H7 (cell line): ENCODE measurements at regions not wholly inside any gene's neighbourhood (a gene's known extent, or its start where the extent isn't known, plus 50 kb on each side); places are given as distances from the start of the nearest gene placed in this dataset.

ENCODE experiments used
- DNase-seq: peaks from one replicate; pipeline ENCODE4 v3.0.0; 2012
- H3K27me3 ChIP-seq: 2 replicates; pipeline ENCODE4 v1.6.0; 2011; ENCODE audit warnings: mild to moderate bottlenecking, low read length; ENCODE audit not compliant: control insufficient read depth, insufficient read depth
- H3K36me3 ChIP-seq: replicated peaks from 2 replicates; pipeline ENCODE4 v1.5.1; 2011; ENCODE audit warnings: low read length; ENCODE audit not compliant: control insufficient read depth, insufficient read depth
- H3K4me3 ChIP-seq: 2 replicates; pipeline ENCODE4 v1.5.1; 2011; ENCODE audit warnings: low read depth, mild to moderate bottlenecking, control low read depth, low read length, moderate library complexity; ENCODE audit not compliant: insufficient read depth

DNA sequence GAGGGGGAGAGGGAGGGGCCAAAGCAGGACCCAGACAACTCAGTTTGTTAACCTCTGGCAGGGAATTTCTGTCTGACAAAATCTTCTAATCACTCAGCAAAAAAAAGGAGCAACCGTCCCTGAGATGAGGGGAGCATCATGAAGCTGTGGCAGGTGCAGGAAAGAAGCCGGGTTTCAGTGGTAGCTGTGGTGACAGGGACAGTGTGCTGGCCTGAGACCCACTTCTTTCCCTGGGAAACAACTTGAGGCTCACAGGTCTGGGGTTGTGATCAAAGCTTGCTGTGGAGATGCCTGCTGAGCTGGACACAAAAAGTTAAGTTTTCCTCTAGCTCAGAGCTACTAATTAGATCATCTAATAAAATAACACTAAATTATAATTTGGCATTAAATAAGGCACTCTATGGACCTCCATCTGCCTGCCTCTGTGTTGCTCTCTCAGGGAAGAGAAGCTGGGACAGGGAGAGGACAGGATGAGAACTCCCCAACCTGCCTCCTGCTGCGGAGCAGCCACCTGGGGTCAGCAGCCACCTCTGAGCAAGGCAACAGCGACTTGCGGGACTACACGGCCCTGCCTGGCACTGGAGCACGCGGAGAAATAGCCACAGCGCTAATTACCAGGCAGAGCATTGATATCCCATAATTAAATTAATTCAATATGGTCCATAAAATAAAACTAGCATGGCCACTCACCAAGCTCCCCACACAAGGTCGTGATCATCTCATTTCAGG, 104.6 kb upstream of the TEX51 start:
- Histone ChIP-seq H3K36me3 (no peaks in the 10 kb centered on the region), H3K27me3 (no peaks in the 10 kb centered on the region; the same call in none of the 2 replicates), H3K4me3 (no peak overlapping the region)
- peak; percentile 68 for DNase-seq

DNA sequence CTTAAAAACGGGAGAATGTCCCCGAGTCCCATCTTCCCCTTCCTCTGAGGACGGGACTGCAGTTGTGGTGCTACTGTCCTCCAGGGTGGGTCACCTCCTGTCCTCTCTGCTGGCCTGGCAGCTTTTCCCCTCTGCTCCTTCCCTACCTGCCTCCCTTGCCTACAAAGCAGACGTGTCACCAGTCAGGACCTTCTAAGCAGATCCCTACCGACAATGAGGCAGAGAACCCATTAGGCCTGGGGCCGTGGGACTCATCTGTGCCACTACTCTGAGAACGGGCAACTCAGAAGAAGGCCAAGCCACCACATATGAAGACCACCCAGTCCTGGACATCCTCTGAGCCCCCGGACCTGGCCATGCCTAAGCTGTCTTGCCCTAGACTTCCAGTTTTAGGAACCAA, 103.0 kb upstream of the TEX51 start:
- no peak for DNase-seq
- H3K4me3 ChIP-seq: no peak overlapping the region
- no peaks in the 10 kb centered on the region for H3K36me3 ChIP-seq
- no peaks in the 10 kb centered on the region; the same call in none of the 2 replicates for H3K27me3 ChIP-seq

DNA sequence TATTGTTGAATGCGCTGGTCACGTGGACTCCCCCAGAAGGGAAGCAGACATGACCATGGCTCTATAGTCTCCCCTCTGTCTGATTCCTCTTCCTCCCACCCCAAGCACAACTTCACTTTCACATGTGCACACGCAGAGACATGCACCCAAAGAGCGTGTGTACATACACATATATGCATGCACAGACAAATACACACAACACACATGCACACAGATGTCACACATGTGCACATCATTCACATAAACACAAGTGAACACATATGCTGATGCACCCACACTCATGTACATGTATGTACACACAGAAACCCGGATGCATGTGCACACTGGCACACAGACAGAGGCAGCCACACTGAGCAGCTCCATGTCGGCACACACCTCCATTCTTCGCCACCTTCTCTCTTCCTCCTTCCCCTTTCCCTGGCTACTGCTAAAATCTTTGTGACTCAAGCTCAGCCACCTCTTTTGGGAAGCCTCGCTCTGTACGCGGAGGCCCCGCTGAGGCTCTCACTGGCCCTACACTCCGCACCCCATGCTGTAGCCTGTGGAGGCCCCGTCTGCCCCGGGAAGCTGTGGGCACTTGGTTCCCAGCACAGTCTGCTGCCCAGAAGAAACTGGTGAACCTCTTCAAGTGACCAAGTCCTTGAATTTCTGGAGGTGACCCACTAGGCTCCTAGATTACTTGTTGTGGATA, 101.6 kb upstream of the TEX51 start:
- H3K4me3 ChIP-seq: no peak overlapping the region
- no peak for DNase-seq
- H3K27me3 ChIP-seq: no peaks in the 10 kb centered on the region; the same call in none of the 2 replicates
- no peaks in the 10 kb centered on the region for H3K36me3 ChIP-seq

DNA sequence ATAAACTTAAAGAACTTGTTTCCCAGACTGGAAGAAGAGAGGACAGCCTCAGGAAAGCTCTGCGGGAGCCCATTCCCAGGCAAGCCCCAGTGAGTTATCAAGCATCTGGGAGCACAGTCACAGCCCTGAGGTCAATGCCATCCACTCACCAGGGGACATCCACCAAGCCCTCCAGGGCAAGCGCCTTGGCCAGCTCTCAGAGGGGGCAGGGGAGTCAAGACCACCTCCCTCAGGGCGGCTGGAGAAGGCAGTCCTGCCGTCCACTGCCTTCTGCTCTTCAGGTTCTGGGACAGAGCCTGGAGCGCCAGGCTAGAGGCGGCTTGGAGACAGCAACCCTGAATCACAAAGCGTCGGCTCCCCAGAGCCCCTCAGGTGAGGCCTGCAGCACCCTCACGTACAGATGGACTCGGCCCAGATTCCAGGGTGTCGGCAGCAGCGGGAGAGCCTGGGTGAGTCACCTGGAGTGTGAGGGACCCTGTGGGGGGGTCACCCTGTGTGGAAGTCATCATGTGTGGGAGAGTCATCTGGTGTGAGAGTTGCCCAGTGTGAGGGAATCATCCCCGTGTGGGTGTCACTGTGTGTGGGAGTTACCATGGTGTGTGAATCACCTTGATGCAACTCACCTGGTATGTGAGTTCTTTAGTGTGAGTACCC, 100.9 kb upstream of the TEX51 start:
- peak; percentile 16 for DNase-seq
- H3K36me3 ChIP-seq: no peaks in the 10 kb centered on the region
- no peak overlapping the region for H3K4me3 ChIP-seq
- H3K27me3 ChIP-seq: no peaks in the 10 kb centered on the region; the same call in 1 of the 2 replicates

DNA sequence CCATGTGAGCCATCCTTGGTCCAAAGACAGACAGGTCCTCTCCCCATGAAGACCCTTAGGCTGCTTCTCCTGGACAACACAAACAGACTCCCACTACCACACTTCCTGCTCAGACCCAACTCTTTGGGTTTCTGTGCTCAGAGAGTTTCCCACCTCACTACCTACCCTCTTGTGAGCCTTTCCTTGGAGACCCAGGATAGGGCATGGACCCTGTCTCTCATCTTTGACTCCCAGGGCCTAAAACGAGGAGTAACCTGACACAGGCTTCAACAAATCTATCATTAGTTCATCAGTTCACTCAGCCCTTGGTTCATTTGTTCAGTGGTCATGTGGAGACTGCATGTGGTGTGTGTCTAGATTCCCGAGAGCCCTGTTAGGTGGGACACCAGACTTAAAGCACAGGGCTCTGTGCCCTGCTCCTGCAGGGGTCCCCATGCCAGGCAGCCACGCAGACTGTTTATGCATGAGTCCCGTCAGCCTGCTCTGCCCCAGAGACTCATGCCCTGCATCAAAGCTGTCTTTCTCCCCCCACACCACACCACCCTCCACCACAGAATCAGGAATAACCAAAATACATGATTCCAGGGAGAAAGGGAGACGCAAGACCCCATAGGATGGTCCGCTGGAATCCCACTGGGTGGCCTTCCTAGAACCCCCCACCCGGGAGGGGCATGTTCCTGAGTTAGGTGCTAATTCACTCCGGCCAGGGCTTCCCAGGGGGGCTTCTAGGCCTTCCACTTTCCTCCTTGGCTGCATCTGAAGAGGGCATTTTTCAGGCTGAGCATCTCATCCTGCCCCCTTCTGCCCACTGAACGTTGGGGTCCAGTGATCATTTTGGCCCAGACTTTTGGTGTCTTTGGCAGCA, 100.2 kb upstream of the TEX51 start:
- DNase-seq: no peak
- no peaks in the 10 kb centered on the region for H3K36me3 ChIP-seq

DNA sequence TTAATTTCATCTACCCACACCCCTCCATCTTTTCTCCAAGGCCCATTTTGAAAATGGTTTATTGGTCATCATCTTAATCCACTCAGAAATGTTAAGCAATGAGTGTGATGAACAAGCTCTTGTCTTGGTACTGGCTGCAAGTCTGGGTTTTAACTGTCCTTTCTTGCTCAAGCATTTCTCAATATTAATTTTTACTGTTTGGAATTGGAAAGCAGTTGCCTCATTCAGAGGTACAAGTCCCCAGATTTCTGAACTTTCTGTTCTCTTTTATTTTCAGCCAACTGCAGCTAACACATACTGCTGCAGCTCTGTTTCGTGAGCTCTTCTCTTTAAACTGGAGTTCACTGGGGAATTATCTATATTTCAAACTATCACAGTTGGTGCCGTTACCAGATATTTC, 99.4 kb upstream of the TEX51 start:
- Histone ChIP-seq H3K36me3 (no peaks in the 10 kb centered on the region), H3K4me3 (no peak overlapping the region), H3K27me3 (no peaks in the 10 kb centered on the region)
- DNase-seq: no peak

More for the DNA sequence above, 100.2 kb upstream of the TEX51 start:
- Histone ChIP-seq H3K27me3 (no peaks in the 10 kb centered on the region; the same call in 1 of the 2 replicates), H3K4me3 (no peak overlapping the region)

DNA sequence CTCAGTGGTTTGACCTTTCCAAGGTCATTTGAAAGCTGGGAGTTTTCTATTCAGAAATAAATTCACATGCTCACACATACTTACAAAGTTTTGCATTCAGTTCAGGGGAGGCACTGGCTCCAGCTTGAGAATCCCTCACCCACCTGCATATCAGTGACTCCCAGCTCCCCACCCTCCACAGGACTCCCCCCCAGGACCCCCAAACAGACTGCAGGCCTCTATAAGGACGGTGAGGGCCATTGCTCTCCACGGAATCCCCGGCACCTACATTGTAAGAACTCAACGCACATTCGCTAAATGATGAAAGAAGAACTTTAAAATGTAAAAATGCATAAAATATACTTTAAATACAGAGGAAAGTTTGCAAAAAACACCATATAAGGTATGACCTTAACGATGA, 97.2 kb upstream of the TEX51 start:
- H3K27me3 ChIP-seq: no peaks in the 10 kb centered on the region
- H3K4me3 ChIP-seq: no peak overlapping the region
- DNase-seq: no peak
- no peaks in the 10 kb centered on the region for H3K36me3 ChIP-seq

DNA sequence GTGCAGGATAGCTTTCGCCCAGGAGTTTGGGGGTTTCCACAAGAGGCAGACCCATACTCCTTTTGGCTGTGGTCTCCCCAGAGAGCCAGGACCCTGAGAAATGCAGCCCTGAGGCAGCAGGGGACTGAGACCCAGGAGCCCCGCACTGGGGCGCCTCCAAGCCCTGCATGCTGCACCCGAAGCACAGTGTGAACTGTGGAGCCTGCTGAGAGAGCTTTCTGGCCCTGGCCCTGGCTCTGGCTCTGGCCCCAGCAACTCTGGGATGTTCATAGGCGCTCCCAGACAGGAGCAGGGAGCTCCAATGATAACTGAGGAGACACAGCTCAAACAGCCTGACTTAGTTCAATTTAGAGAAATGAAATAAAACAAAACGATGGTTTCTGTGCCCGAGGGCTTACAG, 96.4 kb upstream of the TEX51 start:
- Histone ChIP-seq H3K36me3 (no peaks in the 10 kb centered on the region), H3K27me3 (no peaks in the 10 kb centered on the region), H3K4me3 (no peak overlapping the region)
- DNase-seq: no peak

DNA sequence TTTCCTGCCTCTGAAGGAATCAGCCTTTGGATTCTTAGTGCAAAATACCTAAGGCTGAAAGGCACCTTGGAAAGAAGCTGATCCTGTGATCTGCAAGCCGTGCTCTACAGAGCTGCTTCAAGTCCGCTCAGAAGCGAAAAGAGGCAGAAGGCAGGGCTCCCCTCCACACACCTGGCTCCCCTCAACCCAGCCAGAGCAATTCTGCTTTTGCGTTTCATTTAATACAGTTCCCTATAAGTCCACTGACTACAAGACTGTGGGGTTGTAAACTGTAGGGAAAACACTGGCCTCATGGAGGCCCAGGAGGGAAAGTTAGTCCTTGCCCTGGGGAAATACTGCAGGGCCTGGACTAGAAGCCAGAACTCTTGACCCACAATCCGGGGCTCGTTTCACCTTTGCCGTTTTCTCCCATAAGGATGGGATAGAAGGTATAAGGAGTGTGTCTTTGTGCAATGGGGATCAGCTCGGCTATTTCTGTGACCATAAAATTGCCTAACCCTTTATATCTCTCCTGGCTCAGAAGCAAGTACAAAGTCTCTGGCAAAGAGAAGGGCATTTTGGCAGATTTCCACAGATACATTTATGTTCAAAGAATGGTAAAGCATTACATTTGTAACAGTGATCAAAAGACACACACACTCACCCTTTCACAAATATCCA, 95.8 kb upstream of the TEX51 start:
- Histone ChIP-seq H3K4me3 (no peak overlapping the region), H3K27me3 (no peaks in the 10 kb centered on the region), H3K36me3 (no peaks in the 10 kb centered on the region)
- DNase-seq: no peak

DNA sequence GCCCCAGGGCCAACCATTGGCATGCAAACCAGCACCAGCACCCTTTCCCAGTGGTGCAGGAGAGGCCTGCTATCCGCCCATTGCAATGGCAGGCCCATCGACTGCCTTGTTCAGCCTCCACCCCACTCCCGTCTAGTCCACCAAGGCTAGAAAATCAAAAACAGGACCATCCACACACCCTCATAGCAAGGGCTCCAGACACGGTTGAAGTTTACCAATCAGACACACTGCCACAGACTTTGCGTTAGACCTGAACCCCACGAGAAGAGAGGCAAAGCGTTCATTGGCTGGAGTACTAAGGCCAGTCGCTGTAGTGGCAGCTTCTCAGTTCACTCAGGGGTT, 95.3 kb upstream of the TEX51 start:
- DNase-seq: no peak
- H3K4me3 ChIP-seq: no peak overlapping the region
- H3K27me3 ChIP-seq: no peaks in the 10 kb centered on the region

DNA sequence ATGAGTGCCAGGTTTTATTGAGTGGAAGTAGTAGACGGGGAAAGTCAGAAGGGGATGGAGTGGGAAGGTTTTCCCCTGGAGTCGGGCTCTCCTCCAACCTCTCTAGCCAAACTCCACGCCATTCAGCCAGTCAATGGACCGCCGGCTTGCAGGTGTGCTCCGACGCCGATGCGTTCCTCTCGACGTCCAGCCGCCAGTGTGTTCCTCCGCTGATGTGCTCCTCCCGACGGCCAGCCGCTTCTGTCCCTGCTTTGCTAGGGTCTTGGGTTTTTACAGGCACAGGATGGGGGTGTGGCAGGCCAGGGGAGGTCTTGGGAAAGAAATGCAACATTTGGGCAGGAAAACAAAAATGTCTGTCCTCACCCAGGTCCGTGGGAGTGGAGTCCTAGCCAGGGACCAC, 94.3 kb upstream of the TEX51 start:
- no peak overlapping the region for H3K4me3 ChIP-seq
- no peaks in the 10 kb centered on the region for H3K27me3 ChIP-seq
- DNase-seq: no peak
- no peaks in the 10 kb centered on the region for H3K36me3 ChIP-seq

More for the DNA sequence above, 95.3 kb upstream of the TEX51 start:
- H3K36me3 ChIP-seq: no peaks in the 10 kb centered on the region

DNA sequence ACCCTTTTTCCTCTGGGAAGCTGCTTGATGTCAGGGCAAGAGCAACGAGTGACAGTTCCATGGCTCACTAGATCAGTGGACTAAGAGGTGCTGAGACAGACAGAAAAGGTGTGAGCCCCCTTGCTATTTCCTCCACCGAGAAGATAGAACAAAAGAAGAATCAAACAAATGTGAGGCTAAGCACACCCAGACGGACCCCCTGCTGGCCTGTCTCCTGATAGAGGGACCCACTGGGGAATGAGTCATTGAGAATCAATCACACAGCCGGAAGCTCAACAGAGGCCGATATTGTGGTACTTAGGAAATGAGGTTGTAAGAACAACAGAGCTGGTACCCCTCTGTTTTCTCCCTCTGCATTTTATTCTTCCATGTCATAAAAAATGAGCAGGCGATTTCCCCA, 89.8 kb upstream of the TEX51 start:
- peak; percentile 61 for DNase-seq
- H3K36me3 ChIP-seq: no peaks in the 10 kb centered on the region

DNA sequence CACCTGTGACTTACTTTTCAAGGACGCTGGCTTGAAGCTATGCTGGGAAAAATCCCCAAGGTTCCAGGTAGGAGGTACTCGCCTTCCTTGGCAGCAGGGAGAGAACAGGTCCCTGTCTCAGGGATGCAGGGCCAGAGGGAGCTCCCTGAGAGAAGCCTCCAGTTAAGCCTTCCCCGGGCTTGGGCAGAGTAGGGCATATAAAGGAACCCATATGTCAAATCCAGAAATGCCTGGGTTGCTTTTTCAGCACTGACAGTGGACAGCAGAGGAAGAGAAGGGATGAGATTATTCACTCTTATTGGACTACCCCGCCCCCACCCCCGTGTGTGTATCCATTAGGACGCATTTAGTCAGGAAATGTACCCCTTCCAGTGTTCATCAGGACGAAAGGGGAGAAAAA, 89.3 kb upstream of the TEX51 start:
- H3K27me3 ChIP-seq: no peaks in the 10 kb centered on the region
- DNase-seq: peak; percentile 51

More for the DNA sequence above, 89.8 kb upstream of the TEX51 start:
- Histone ChIP-seq H3K27me3 (no peaks in the 10 kb centered on the region), H3K4me3 (no peak overlapping the region)

DNA sequence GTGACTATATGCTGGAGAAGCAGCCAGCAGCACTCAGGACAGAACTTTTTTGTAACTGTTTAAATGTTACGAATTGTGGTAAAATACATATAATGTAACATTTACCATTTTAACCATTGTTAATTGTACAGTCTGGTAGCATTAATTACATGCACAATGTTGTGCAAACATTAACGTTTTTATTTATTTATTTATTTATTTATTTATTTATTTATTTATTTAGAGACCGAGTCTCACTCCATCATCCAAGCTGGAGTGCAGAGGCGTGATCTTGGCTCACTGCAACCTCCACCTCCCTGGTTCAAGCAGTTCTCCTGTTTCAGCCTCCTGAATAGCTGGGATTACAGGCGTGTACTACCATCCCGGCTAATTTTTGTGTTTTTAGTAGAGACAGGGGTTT, 88.7 kb upstream of the TEX51 start:
- Histone ChIP-seq H3K4me3 (no peak overlapping the region), H3K27me3 (no peaks in the 10 kb centered on the region), H3K36me3 (no peaks in the 10 kb centered on the region)
- DNase-seq: no peak

More for the DNA sequence above, 89.3 kb upstream of the TEX51 start:
- H3K4me3 ChIP-seq: no peak overlapping the region
- no peaks in the 10 kb centered on the region for H3K36me3 ChIP-seq
